ENCODE measurements at regions not wholly inside any gene's neighbourhood (a gene's known extent, or its start where the extent isn't known, plus 50 kb on each side); places are given as distances from the start of the nearest gene placed in this dataset.

GRCh38 chr6:8530785-8531435, 95.6 kb upstream of the SLC35B3 start:
- Histone ChIP-seq H3K9me3 (peaks cover 0 to 12% (median 4%) of the 10 kb centered on the region in 11 donors), H3K27me3 (no peaks in the 10 kb centered on the region), H3K4me1 (no peaks in the 10 kb centered on the region), H3K4me3 (peak overlapping the region in 4 of 10 donors; percentile 13 to 28 (median 24)), H3K27ac (no peak overlapping the region), H3K36me3 (no peaks in the 10 kb centered on the region)
- DNase-seq: no peak
- WGBS, 2 donors: 48 to 63% methylated on average over 12 of the region's 12 CpGs
- intact Hi-C loops (cut with DNase I): no loop called here
- TF ChIP-seq CTCF (IDR thresholded peaks at IDR 0.05): no peak
- ATAC-seq: no peak

- H3K27ac ChIP-seq: no peak overlapping the region
- H3K36me3 ChIP-seq: no peaks in the 10 kb centered on the region
- TF ChIP-seq CTCF (IDR thresholded peaks at IDR 0.05): no peak
- ATAC-seq (no peak), DNase-seq (no peak)
- intact Hi-C loops (cut with DNase I): no loop called here
- H3K27me3 ChIP-seq: no peaks in the 10 kb centered on the region
- H3K9me3 ChIP-seq: peaks cover 0 to 12% (median 3%) of the 10 kb centered on the region in 11 donors
- WGBS, 2 donors: 84 to 87% methylated on average over 2 of the region's 2 CpGs
- H3K4me1 ChIP-seq: no peaks in the 10 kb centered on the region
- no peak overlapping the region for H3K4me3 ChIP-seq
These were observed 93.9 kb upstream of the SLC35B3 start for GRCh38 chr6:8529250-8529649.

DNA sequence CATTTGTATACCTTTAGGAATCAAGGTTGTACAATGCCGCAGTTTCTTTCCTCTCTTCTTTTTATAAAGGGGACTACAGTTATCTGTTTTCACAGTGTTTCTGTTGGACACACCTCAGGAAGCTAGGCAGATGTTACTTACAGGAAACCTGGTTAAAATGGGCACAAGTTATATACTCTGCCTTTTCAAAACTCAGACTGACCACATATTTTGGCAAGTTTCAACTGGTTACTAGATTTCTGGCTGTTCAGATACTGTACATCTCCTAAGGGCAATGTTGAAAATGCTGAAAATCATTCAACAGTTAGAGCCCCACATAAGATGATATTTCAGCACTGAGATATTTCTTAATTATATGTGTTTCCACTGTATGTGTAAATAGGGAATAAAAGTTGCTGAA, 92.5 kb upstream of the SLC35B3 start:
- WGBS, 2 donors: 79 to 85% methylated on average over 1 of the region's 1 CpG
- ATAC-seq: no peak
- intact Hi-C loops (cut with DNase I): no loop called here

GRCh38 chr6:8526624-8527023, 91.3 kb upstream of the SLC35B3 start:
- intact Hi-C loops (cut with DNase I): no loop called here
- H3K27me3 ChIP-seq: no peaks in the 10 kb centered on the region
- no peak for ATAC-seq
- no peak overlapping the region for H3K27ac ChIP-seq
- H3K9me3 ChIP-seq: peaks cover 0 to 19% (median 0%) of the 10 kb centered on the region in 11 donors
- no peak for DNase-seq
- H3K4me1 ChIP-seq: no peaks in the 10 kb centered on the region
- no peak for TF ChIP-seq CTCF (IDR thresholded peaks at IDR 0.05)
- H3K4me3 ChIP-seq: no peak overlapping the region
- 58 to 71% methylated on average over 7 of the region's 7 CpGs for WGBS, 2 donors
- no peaks in the 10 kb centered on the region for H3K36me3 ChIP-seq

More for the DNA sequence above, 92.5 kb upstream of the SLC35B3 start:
- Histone ChIP-seq H3K36me3 (no peaks in the 10 kb centered on the region), H3K9me3 (peaks cover 0 to 12% (median 2%) of the 10 kb centered on the region in 11 donors), H3K4me3 (no peak overlapping the region), H3K27ac (no peak overlapping the region), H3K4me1 (no peaks in the 10 kb centered on the region), H3K27me3 (no peaks in the 10 kb centered on the region)
- no peak for DNase-seq
- no peak for TF ChIP-seq CTCF (IDR thresholded peaks at IDR 0.05)
